Body of pancreas (tissue), 4 donors: ENCODE measurements at regions not wholly inside any gene's neighbourhood (a gene's known extent, or its start where the extent isn't known, plus 50 kb on each side); places are given as distances from the start of the nearest gene placed in this dataset.

Source experiments
- ATAC-seq: fragments of 150-250 bp; one replicate; pipeline ENCODE4 v1.9.1; 2016
- DNase-seq, 4 donors: peaks; one replicate each; pipeline ENCODE4 v3.0.0-alpha.2; 2019
- H3K27ac ChIP-seq, 4 donors: fragments of 200-600 bp; sonication (generic); 1 replicate in 3 of 4; 2 replicates in 1 of 4; pipeline versions ENCODE4 v1.5.1 to v1.6.1; 2016 to 2019; ENCODE audit warnings: mild to moderate bottlenecking in 1 of 4, mixed read lengths in 1 of 4, moderate library complexity in 1 of 4
- H3K27me3 ChIP-seq, 2 donors: fragments of 200-600 bp; sonication (generic); one replicate each; pipeline ENCODE4 v1.6.0; 2016; ENCODE audit warnings: mild to moderate bottlenecking in 1 of 2
- H3K36me3 ChIP-seq, 2 donors: fragments of 200-600 bp; sonication (generic); replicated peaks in 1 of 2; 2 replicates each; pipeline ENCODE4 v1.5.1; 2016; ENCODE audit warnings: low read depth in 2 of 2; ENCODE audit not compliant: insufficient read depth in 1 of 2
- H3K4me1 ChIP-seq: fragments of 200-600 bp; sonication (generic); one replicate; pipeline ENCODE4 v1.6.0; 2016
- H3K4me3 ChIP-seq, 2 donors: fragments of 200-600 bp; sonication (generic); 1 replicate in 1 of 2; 2 replicates in 1 of 2; pipeline ENCODE4 v1.5.1; 2016 to 2019
- H3K9me3 ChIP-seq, 3 donors: fragments of 200-600 bp; sonication (generic); 1 replicate in 2 of 3; 2 replicates in 1 of 3; pipeline ENCODE4 v1.5.1; 2016
- POLR2A ChIP-seq, 3 donors: fragments of 450-650 bp; IDR thresholded peaks; one replicate each; pipeline ENCODE4 v1.6.1; 2016; ENCODE audit warnings: antibody characterized with exemption in 3 of 3, mild to moderate bottlenecking in 2 of 3
- WGBS, 2 donors: methylation state at CpG; one replicate each; pipeline ENCODE4 v1.1.5; 2017; 5-methylcytosine and 5-hydroxymethylcytosine counted together
- intact Hi-C: fragments of 100-400 bp; cut with DNase I; formaldehyde crosslinking; loops from one replicate; pipeline ENCODE4 v1.15.1; 2023
- TF ChIP-seq, protein P1 (sequence below), 7 experiments: fragments of 450-650 bp in 4 of 7; fragments of 200-600 bp in 3 of 7; sonication (generic) in 3 of 7; IDR thresholded peaks; one replicate each; pipeline ENCODE4 v1.5.1; 2016 to 2019; ENCODE audit warnings: antibody characterized with exemption in 7 of 7

DNA sequence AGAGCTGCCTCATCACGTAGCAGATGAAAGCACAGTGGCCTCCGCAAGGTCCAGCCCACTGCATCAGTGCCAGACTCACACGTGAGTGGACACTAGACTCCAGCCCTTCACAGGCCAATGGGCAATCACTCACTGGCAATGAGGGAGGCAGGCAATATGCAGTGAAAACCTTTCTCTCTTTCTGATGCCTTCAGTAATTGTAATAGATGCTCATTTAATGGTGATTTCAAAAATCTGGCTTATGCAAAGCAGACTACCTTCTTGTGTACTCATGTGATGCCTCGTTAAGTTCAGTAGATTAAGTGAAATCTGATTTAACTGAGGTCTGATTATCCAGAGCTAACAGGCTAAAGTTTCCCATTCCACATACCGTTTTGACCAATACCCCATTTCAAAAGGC lies 546.9 kb downstream of the MIAT start:
- TF ChIP-seq, protein P1, sequence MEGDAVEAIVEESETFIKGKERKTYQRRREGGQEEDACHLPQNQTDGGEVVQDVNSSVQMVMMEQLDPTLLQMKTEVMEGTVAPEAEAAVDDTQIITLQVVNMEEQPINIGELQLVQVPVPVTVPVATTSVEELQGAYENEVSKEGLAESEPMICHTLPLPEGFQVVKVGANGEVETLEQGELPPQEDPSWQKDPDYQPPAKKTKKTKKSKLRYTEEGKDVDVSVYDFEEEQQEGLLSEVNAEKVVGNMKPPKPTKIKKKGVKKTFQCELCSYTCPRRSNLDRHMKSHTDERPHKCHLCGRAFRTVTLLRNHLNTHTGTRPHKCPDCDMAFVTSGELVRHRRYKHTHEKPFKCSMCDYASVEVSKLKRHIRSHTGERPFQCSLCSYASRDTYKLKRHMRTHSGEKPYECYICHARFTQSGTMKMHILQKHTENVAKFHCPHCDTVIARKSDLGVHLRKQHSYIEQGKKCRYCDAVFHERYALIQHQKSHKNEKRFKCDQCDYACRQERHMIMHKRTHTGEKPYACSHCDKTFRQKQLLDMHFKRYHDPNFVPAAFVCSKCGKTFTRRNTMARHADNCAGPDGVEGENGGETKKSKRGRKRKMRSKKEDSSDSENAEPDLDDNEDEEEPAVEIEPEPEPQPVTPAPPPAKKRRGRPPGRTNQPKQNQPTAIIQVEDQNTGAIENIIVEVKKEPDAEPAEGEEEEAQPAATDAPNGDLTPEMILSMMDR (IDR thresholded peaks at IDR 0.05): no peak
- no peak for TF ChIP-seq POLR2A (IDR thresholded peaks at IDR 0.05)
- no peak for DNase-seq
- 77 to 80% methylated on average over 5 of the region's 5 CpGs for WGBS, 2 donors

DNA sequence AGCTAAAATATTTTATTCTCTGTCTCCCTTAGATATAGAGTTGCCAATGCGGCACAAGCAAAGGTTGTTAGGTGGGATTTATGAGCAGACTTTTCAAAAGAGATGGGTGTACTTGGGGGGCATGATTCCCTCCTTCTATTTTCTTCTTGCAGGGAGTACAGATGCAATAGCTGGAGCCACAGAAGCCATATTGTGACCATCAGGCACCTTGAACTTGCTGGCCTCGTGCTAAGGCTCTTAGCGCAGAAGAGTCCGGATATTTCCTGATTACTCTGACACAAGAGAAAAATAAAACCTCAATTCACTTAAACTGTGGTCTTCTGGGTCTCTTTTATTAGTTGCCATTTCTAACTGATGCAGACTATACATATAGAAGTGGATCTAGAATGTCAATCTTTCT lies 547.4 kb downstream of the MIAT start:
- WGBS, 2 donors: 91 to 99% methylated on average over 4 of the region's 4 CpGs
- no peaks in the 10 kb centered on the region for H3K27me3 ChIP-seq
- ATAC-seq: no peak

More for the DNA sequence above, 546.9 kb downstream of the MIAT start:
- Histone ChIP-seq H3K4me1 (peaks cover 4% of the 10 kb centered on the region), H3K9me3 (no peaks in the 10 kb centered on the region), H3K27ac (no peak overlapping the region), H3K27me3 (no peaks in the 10 kb centered on the region), H3K36me3 (no peaks in the 10 kb centered on the region), H3K4me3 (no peak overlapping the region)
- no peak for ATAC-seq
- intact Hi-C loops: no loop called here

DNA sequence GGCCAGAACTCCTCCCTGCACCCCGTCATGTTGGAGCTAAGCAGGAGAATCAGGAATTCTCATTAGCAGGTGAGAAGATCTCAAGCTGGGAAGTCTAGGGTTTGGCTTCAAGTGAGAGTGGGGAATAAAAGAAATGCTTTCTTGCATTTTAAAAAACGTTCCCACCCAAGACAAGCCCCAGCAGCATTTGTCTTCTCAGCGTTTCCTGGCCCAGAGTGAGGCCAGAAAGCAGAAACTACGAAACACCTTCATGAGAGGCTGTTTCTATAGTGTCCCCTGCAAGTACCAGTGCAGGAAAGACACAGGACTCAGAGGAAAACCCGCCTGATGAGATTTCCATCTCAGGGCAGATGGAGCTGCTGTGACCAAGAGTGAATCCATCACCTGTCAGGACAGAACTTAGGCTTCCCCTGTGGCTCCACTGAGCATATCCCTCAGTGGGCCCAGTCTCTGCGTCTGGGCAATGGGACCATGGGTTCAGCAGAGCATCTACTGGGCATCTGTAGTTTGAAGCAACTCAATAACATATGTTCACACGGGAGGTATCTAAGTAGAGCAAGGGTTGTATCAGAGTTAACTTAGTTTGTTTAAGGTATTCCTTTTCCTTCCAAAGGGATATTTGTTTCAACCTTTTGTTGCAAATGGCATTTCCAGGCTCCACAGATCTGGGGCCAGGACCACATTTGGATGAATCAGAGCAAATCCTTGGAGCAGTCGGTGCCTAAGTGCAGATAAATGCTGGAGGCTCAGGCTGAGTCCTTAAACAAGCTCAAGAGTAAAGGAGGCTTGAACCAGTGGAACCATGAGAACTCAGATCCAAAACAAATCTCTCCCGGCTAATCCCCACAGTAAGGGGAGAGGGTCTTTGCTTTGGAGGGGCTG lies 548.3 kb downstream of the MIAT start:
- H3K27ac ChIP-seq: no peak overlapping the region
- no peaks in the 10 kb centered on the region for H3K27me3 ChIP-seq
- no peaks in the 10 kb centered on the region for H3K36me3 ChIP-seq
- WGBS, 2 donors: 65% methylated on average over 9 of the region's 9 CpGs
- peaks cover 4% of the 10 kb centered on the region for H3K4me1 ChIP-seq
- no peak overlapping the region for H3K4me3 ChIP-seq
- no peak for DNase-seq
- intact Hi-C loops: no loop called here
- TF ChIP-seq POLR2A (IDR thresholded peaks at IDR 0.05): no peak
- TF ChIP-seq, protein P1 (IDR thresholded peaks at IDR 0.05): no peak
- no peak for ATAC-seq
- no peaks in the 10 kb centered on the region for H3K9me3 ChIP-seq

More for the DNA sequence above, 547.4 kb downstream of the MIAT start:
- DNase-seq: no peak
- Histone ChIP-seq H3K27ac (no peak overlapping the region), H3K4me1 (peaks cover 4% of the 10 kb centered on the region), H3K36me3 (no peaks in the 10 kb centered on the region), H3K4me3 (no peak overlapping the region), H3K9me3 (no peaks in the 10 kb centered on the region)
- intact Hi-C loops: no loop called here
- TF ChIP-seq, protein P1 (IDR thresholded peaks at IDR 0.05): no peak
- TF ChIP-seq POLR2A (IDR thresholded peaks at IDR 0.05): no peak

DNA sequence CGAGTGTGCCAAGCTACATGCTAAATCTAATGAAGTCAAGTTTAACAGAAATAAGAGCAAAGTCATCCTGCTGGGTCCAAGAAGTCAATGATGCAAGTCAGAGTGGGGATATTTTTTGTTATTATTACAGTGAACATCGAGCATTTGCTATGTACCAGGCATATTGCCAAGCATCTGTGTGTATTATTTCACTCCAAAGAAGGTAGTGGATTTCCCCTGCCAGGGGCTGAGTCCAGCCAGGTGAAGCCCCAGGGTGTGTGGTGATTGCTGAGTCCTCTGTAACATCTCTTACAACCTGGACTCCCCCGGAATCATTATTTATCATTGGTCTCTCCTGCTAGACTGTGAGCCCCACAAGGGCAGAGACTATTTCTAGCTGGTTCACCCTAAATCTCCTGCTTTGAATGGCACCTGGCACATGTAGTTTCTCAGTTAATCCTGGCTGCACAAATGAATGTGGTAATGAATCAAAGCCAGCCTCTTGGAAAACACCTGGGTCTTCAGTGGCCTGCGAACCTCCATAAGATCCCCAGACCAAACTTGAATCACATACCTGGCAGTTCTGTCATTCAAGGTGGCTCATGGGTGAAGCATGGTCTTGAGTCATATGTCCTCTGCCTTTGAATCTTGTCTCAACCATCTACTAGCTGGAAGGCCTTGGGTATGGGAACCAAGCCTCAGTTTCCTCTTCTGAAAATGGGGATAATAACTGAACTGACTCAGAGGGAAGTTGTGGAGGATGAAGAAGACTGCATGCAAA lies 549.2 kb downstream of the MIAT start:
- no peaks in the 10 kb centered on the region for H3K9me3 ChIP-seq
- no peaks in the 10 kb centered on the region for H3K36me3 ChIP-seq
- intact Hi-C loops: no loop called here
- ATAC-seq (no peak), DNase-seq (no peak)
- no peak for TF ChIP-seq POLR2A (IDR thresholded peaks at IDR 0.05)
- TF ChIP-seq, protein P1 (IDR thresholded peaks at IDR 0.05): no peak
- H3K27ac ChIP-seq: no peak overlapping the region
- WGBS, 2 donors: 64 to 76% methylated on average over 4 of the region's 4 CpGs
- H3K4me1 ChIP-seq: peaks cover 4% of the 10 kb centered on the region
- no peaks in the 10 kb centered on the region for H3K27me3 ChIP-seq
- H3K4me3 ChIP-seq: no peak overlapping the region
